Body of pancreas (tissue), 4 donors: ENCODE measurements at regions not wholly inside any gene's neighbourhood (a gene's known extent, or its start where the extent isn't known, plus 50 kb on each side); places are given as distances from the start of the nearest gene placed in this dataset.

ENCODE experiments used
- ATAC-seq: fragments of 150-250 bp; one replicate; pipeline ENCODE4 v1.9.1; 2016
- DNase-seq, 4 donors: peaks; one replicate each; pipeline ENCODE4 v3.0.0-alpha.2; 2019
- H3K27ac ChIP-seq, 4 donors: fragments of 200-600 bp; sonication (generic); 1 replicate in 3 of 4; 2 replicates in 1 of 4; pipeline versions ENCODE4 v1.5.1 to v1.6.1; 2016 to 2019; ENCODE audit warnings: mild to moderate bottlenecking in 1 of 4, mixed read lengths in 1 of 4, moderate library complexity in 1 of 4
- H3K27me3 ChIP-seq, 2 donors: fragments of 200-600 bp; sonication (generic); one replicate each; pipeline ENCODE4 v1.6.0; 2016; ENCODE audit warnings: mild to moderate bottlenecking in 1 of 2
- H3K36me3 ChIP-seq, 2 donors: fragments of 200-600 bp; sonication (generic); replicated peaks in 1 of 2; 2 replicates each; pipeline ENCODE4 v1.5.1; 2016; ENCODE audit warnings: low read depth in 2 of 2; ENCODE audit not compliant: insufficient read depth in 1 of 2
- H3K4me1 ChIP-seq: fragments of 200-600 bp; sonication (generic); one replicate; pipeline ENCODE4 v1.6.0; 2016
- H3K4me3 ChIP-seq, 2 donors: fragments of 200-600 bp; sonication (generic); 1 replicate in 1 of 2; 2 replicates in 1 of 2; pipeline ENCODE4 v1.5.1; 2016 to 2019
- H3K9me3 ChIP-seq, 3 donors: fragments of 200-600 bp; sonication (generic); 1 replicate in 2 of 3; 2 replicates in 1 of 3; pipeline ENCODE4 v1.5.1; 2016
- POLR2A ChIP-seq, 3 donors: fragments of 450-650 bp; IDR thresholded peaks; one replicate each; pipeline ENCODE4 v1.6.1; 2016; ENCODE audit warnings: antibody characterized with exemption in 3 of 3, mild to moderate bottlenecking in 2 of 3
- WGBS, 2 donors: methylation state at CpG; one replicate each; pipeline ENCODE4 v1.1.5; 2017; 5-methylcytosine and 5-hydroxymethylcytosine counted together
- intact Hi-C: fragments of 100-400 bp; cut with DNase I; formaldehyde crosslinking; loops from one replicate; pipeline ENCODE4 v1.15.1; 2023
- TF ChIP-seq, protein P1 (sequence below), 7 experiments: fragments of 450-650 bp in 4 of 7; fragments of 200-600 bp in 3 of 7; sonication (generic) in 3 of 7; IDR thresholded peaks; one replicate each; pipeline ENCODE4 v1.5.1; 2016 to 2019; ENCODE audit warnings: antibody characterized with exemption in 7 of 7

GRCh38 chrX:77298296-77298695 lies 148.9 kb upstream of the FGF16 start:
- TF ChIP-seq, protein P1, sequence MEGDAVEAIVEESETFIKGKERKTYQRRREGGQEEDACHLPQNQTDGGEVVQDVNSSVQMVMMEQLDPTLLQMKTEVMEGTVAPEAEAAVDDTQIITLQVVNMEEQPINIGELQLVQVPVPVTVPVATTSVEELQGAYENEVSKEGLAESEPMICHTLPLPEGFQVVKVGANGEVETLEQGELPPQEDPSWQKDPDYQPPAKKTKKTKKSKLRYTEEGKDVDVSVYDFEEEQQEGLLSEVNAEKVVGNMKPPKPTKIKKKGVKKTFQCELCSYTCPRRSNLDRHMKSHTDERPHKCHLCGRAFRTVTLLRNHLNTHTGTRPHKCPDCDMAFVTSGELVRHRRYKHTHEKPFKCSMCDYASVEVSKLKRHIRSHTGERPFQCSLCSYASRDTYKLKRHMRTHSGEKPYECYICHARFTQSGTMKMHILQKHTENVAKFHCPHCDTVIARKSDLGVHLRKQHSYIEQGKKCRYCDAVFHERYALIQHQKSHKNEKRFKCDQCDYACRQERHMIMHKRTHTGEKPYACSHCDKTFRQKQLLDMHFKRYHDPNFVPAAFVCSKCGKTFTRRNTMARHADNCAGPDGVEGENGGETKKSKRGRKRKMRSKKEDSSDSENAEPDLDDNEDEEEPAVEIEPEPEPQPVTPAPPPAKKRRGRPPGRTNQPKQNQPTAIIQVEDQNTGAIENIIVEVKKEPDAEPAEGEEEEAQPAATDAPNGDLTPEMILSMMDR (IDR thresholded peaks at IDR 0.05): no peak
- TF ChIP-seq POLR2A (IDR thresholded peaks at IDR 0.05): no peak
- intact Hi-C loops: no loop called here
- no peak overlapping the region for H3K27ac ChIP-seq
- H3K27me3 ChIP-seq: no peaks in the 10 kb centered on the region
- no peak overlapping the region for H3K4me3 ChIP-seq
- ATAC-seq (no peak), DNase-seq (no peak)
- H3K9me3 ChIP-seq: no peaks in the 10 kb centered on the region
- WGBS, 2 donors: 55 to 60% methylated on average over 5 of the region's 5 CpGs
- no peaks in the 10 kb centered on the region for H3K36me3 ChIP-seq
- H3K4me1 ChIP-seq: no peaks in the 10 kb centered on the region

- no peak for TF ChIP-seq POLR2A (IDR thresholded peaks at IDR 0.05)
- 31 to 60% methylated on average over 2 to 6 of the region's 6 CpGs for WGBS, 2 donors
- Histone ChIP-seq H3K36me3 (no peaks in the 10 kb centered on the region), H3K27ac (no peak overlapping the region), H3K4me1 (no peaks in the 10 kb centered on the region), H3K27me3 (no peaks in the 10 kb centered on the region), H3K9me3 (no peaks in the 10 kb centered on the region), H3K4me3 (no peak overlapping the region)
- DNase-seq: no peak
- intact Hi-C loops: no loop called here
- no peak for ATAC-seq
These were observed 148.4 kb upstream of the FGF16 start for GRCh38 chrX:77298790-77299189.

- no peak overlapping the region for H3K27ac ChIP-seq
- intact Hi-C loops: no loop called here
- H3K27me3 ChIP-seq: no peaks in the 10 kb centered on the region
- no peak for ATAC-seq
- DNase-seq: no peak
- H3K36me3 ChIP-seq: no peaks in the 10 kb centered on the region
- no peak overlapping the region for H3K4me3 ChIP-seq
- no peaks in the 10 kb centered on the region for H3K4me1 ChIP-seq
- 60 to 61% methylated on average over 3 to 6 of the region's 6 CpGs for WGBS, 2 donors
- H3K9me3 ChIP-seq: no peaks in the 10 kb centered on the region
- TF ChIP-seq POLR2A (IDR thresholded peaks at IDR 0.05): no peak
- TF ChIP-seq, protein P1 (IDR thresholded peaks at IDR 0.05): no peak
These were observed 147.6 kb upstream of the FGF16 start for GRCh38 chrX:77299549-77299948.

DNA sequence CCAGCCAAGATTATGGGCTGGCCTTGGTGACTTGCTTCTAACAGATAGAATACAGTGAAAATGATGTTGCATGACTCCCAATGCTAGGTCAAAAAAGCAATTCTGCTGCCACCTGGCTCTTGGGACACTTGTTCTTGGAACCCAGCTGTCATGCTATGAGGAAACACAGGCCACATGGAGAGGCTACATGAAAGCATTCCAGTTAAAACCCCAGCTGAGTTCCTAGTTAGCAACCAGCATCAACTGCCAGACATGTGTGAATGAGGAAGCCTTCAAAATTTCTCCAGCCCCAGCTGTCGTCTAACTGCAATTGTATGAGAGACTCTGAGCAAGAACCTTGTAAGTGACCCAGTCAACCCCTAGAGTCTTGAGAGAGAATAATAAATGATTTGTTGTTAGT lies 105.2 kb upstream of the FGF16 start:
- 11 to 30% methylated on average over 1 of the region's 1 CpG for WGBS, 2 donors
- no peak for ATAC-seq

DNA sequence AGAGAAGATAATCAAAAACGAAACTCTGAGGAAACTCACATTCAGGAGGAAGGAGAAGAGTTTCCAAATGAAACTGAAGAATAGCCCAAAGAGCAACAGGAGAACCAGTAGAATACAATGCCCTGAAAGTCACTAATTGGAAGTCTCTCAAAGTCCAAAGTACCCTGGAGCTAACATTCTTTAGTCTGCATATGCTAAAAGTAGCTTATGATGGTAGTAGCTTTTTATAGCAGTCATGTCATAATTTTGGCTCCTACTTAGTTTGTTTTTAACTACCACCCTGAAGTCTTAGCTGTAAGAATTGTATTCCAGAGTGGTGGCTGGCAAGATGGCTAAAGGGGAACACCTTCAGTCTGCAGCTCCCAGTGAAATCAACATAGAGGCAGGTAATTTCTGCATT lies 100.3 kb upstream of the FGF16 start:
- no peaks in the 10 kb centered on the region for H3K36me3 ChIP-seq
- ATAC-seq (no peak), DNase-seq (no peak)
- H3K4me3 ChIP-seq: no peak overlapping the region
- no peaks in the 10 kb centered on the region for H3K4me1 ChIP-seq
- H3K27ac ChIP-seq: no peak overlapping the region
- no peaks in the 10 kb centered on the region for H3K27me3 ChIP-seq
- H3K9me3 ChIP-seq: no peaks in the 10 kb centered on the region
- WGBS, 2 donors: 33 to 36% methylated on average over 1 of the region's 1 CpG
- no peak for TF ChIP-seq POLR2A (IDR thresholded peaks at IDR 0.05)
- TF ChIP-seq, protein P1 (IDR thresholded peaks at IDR 0.05): no peak
- intact Hi-C loops: no loop called here

More for the DNA sequence above, 105.2 kb upstream of the FGF16 start:
- H3K9me3 ChIP-seq: no peaks in the 10 kb centered on the region
- no peaks in the 10 kb centered on the region for H3K36me3 ChIP-seq
- intact Hi-C loops: no loop called here
- TF ChIP-seq, protein P1 (IDR thresholded peaks at IDR 0.05): no peak
- TF ChIP-seq POLR2A (IDR thresholded peaks at IDR 0.05): no peak
- no peak overlapping the region for H3K4me3 ChIP-seq
- no peaks in the 10 kb centered on the region for H3K4me1 ChIP-seq
- no peak for DNase-seq
- no peaks in the 10 kb centered on the region for H3K27me3 ChIP-seq
- H3K27ac ChIP-seq: no peak overlapping the region
